HepG2 (cell line): ENCODE measurements at regions not wholly inside any gene's neighbourhood (a gene's known extent, or its start where the extent isn't known, plus 50 kb on each side); places are given as distances from the start of the nearest gene placed in this dataset.

Source experiments
- ATAC-seq: fragments of 200-7000 bp; cut with Tn5 transposase; 3 replicates; pipeline ENCODE4 v1.9.1; 2020; ENCODE audit warnings: mild to moderate bottlenecking, moderate library complexity
- BruUV-seq: library from RNA; stranded (reverse); fragments of 400-500 nt; replicated peaks from 2 replicates; lab custom pipeline; 2021; lab: Mats Ljungman, UMichigan
- CTCF ChIA-PET: fragments of 300-600 bp; formaldehyde crosslinking; extraction: SDS; loops from one replicate; lab custom pipeline; 2021; ENCODE audit warnings: low total read pairs, inconsistent platforms, low intra/inter-chr PET ratio; lab: Yijun Ruan, JAX
- POLR2A ChIA-PET: fragments of 350-600 bp; sonication (Branson Sonifier 250); formaldehyde crosslinking; loops from one replicate; lab custom pipeline; 2020; ENCODE audit warnings: antibody characterized with exemption, inconsistent platforms; lab: Yijun Ruan, JAX
- DNase-seq: peaks from one replicate; pipeline ENCODE4 v3.0.0-alpha.2; 2015; ENCODE audit warnings: low spot score
- FAIRE-seq: peaks from 3 replicates; lab custom pipeline; 2011; peaks lifted over from hg19 to GRCh38; lab: Jason Lieb, UNC
- H2AFZ ChIP-seq: one replicate; pipeline ENCODE4 v1.6.1; 2011; ENCODE audit warnings: low read length, inconsistent platforms
- H3K27ac ChIP-seq: fragments of 300-600 bp; 3 replicates; pipeline ENCODE4 v1.8.0; 2011; ENCODE audit warnings: mixed run types, mild to moderate bottlenecking, mixed read lengths, low read length, inconsistent platforms; ENCODE audit not compliant: insufficient read depth; ENCODE audit errors: extremely low read length
- H3K27me3 ChIP-seq, 2 experiments: fragments of 200-600 bp in 1 of 2; 2 replicates in 1 of 2; 3 replicates in 1 of 2; pipeline versions ENCODE4 v1.6.0 to v1.8.0; 2011; ENCODE audit warnings: low read length in 2 of 2, mild to moderate bottlenecking in 2 of 2, moderate library complexity in 2 of 2, inconsistent platforms in 1 of 2; ENCODE audit not compliant: insufficient read depth in 2 of 2, control insufficient read depth in 1 of 2
- H3K36me3 ChIP-seq, 2 experiments: fragments of 200-600 bp in 1 of 2; replicated peaks in 1 of 2; 2 replicates in 1 of 2; 3 replicates in 1 of 2; pipeline versions ENCODE4 v1.5.1 to v1.8.0; 2011; ENCODE audit warnings: low read length in 2 of 2, inconsistent platforms in 1 of 2; ENCODE audit not compliant: insufficient read depth in 2 of 2, control insufficient read depth in 1 of 2
- H3K4me1 ChIP-seq: 2 replicates; pipeline ENCODE4 v1.5.1; 2012; ENCODE audit warnings: low read length, inconsistent platforms; ENCODE audit not compliant: insufficient read depth
- H3K4me2 ChIP-seq: 2 replicates; pipeline ENCODE4 v1.6.0; 2011; ENCODE audit warnings: low read depth, low read length, inconsistent platforms
- H3K4me3 ChIP-seq, 3 experiments: fragments of 200-600 bp in 1 of 3; sonication (generic), shearing (Covaris generic) in 1 of 3; replicated peaks in 1 of 3; 2 replicates each; pipeline ENCODE4 v1.5.1; 2011 to 2016; ENCODE audit warnings: low read length in 3 of 3, inconsistent platforms in 2 of 3, low read depth in 2 of 3, mild to moderate bottlenecking in 2 of 3, control low read depth in 1 of 3, mixed read lengths in 1 of 3; ENCODE audit not compliant: insufficient read depth in 1 of 3
- H3K79me2 ChIP-seq: one replicate; pipeline ENCODE4 v1.6.1; 2011; ENCODE audit warnings: low read length, inconsistent platforms; ENCODE audit not compliant: insufficient read depth
- H3K9ac ChIP-seq: 2 replicates; pipeline ENCODE4 v1.6.0; 2011; ENCODE audit warnings: mild to moderate bottlenecking, low read depth, low read length, inconsistent platforms; ENCODE audit not compliant: insufficient read depth
- H3K9me3 ChIP-seq: 2 replicates; pipeline ENCODE4 v1.5.1; 2012; ENCODE audit warnings: mild to moderate bottlenecking, low read length
- H4K20me1 ChIP-seq: 2 replicates; pipeline ENCODE4 v1.6.0; 2011; ENCODE audit warnings: inconsistent platforms, mild to moderate bottlenecking, low read length, moderate library complexity; ENCODE audit not compliant: insufficient read depth
- AHDC1 ChIP-seq: sonication (generic); formaldehyde crosslinking; IDR thresholded peaks from 2 replicates; pipeline ENCODE4 v1.5.1; 2020; ENCODE audit warnings: mild to moderate bottlenecking, missing genetic modification reagents, borderline replicate concordance
- ARID5B ChIP-seq: IDR thresholded peaks from 2 replicates; pipeline ENCODE4 v1.4.0; 2020; ENCODE audit warnings: mild to moderate bottlenecking, missing genetic modification reagents
- CC2D1A ChIP-seq: sonication (generic); formaldehyde crosslinking; IDR thresholded peaks from 2 replicates; pipeline ENCODE4 v1.8.1; 2023; ENCODE audit warnings: mild to moderate bottlenecking, missing genetic modification reagents
- HNF1B ChIP-seq: sonication (generic); formaldehyde crosslinking; IDR thresholded peaks from 2 replicates; pipeline ENCODE4 v1.5.1; 2020; ENCODE audit warnings: mild to moderate bottlenecking, moderate library complexity, missing genetic modification reagents
- KAT2B ChIP-seq: fragments of 150-350 bp; IDR thresholded peaks from 2 replicates; pipeline ENCODE4 v1.6.1; 2014; ENCODE audit warnings: low read depth, low read length, borderline replicate concordance
- KLF12 ChIP-seq: sonication (generic); formaldehyde crosslinking; IDR thresholded peaks from 2 replicates; pipeline ENCODE4 v1.4.0; 2020; ENCODE audit warnings: missing genetic modification reagents, borderline replicate concordance
- MAF1 ChIP-seq: sonication (generic); formaldehyde crosslinking; IDR thresholded peaks from 2 replicates; pipeline ENCODE4 v1.5.0; 2020; ENCODE audit warnings: missing genetic modification reagents, borderline replicate concordance
- RXRA ChIP-seq: sonication (generic); formaldehyde crosslinking; IDR thresholded peaks from 2 replicates; pipeline ENCODE4 v1.5.1; 2020; ENCODE audit warnings: missing genetic modification reagents
- WIZ ChIP-seq: sonication (generic); formaldehyde crosslinking; IDR thresholded peaks from 2 replicates; pipeline ENCODE4 v1.5.1; 2020; ENCODE audit warnings: mild to moderate bottlenecking, missing genetic modification reagents
- ZNF12 ChIP-seq: sonication (generic); formaldehyde crosslinking; IDR thresholded peaks from 2 replicates; pipeline ENCODE4 v1.5.0; 2020; ENCODE audit warnings: missing genetic modification reagents
- ZNF124 ChIP-seq: sonication (generic); formaldehyde crosslinking; IDR thresholded peaks from 2 replicates; pipeline ENCODE4 v1.4.0; 2020; ENCODE audit warnings: missing genetic modification reagents
- ZNF232 ChIP-seq: sonication (generic); formaldehyde crosslinking; IDR thresholded peaks from 2 replicates; pipeline ENCODE4 v1.4.0; 2020; ENCODE audit warnings: missing genetic modification reagents, borderline replicate concordance
- ZNF501 ChIP-seq: sonication (generic); formaldehyde crosslinking; IDR thresholded peaks from 2 replicates; pipeline ENCODE4 v1.5.1; 2020; ENCODE audit warnings: mild to moderate bottlenecking, moderate library complexity, missing genetic modification reagents
- ZNF564 ChIP-seq: sonication (generic); formaldehyde crosslinking; IDR thresholded peaks from 2 replicates; pipeline ENCODE4 v1.8.1; 2023; ENCODE audit warnings: mild to moderate bottlenecking, missing genetic modification reagents
- ZNF788 ChIP-seq: sonication (generic); formaldehyde crosslinking; IDR thresholded peaks from 2 replicates; pipeline ENCODE4 v1.5.0; 2020; ENCODE audit warnings: mild to moderate bottlenecking, missing genetic modification reagents, borderline replicate concordance
- WGBS: methylation state at CpG from one replicate; pipeline ENCODE4 v1.1.6; 2017; ENCODE audit warnings: low lambda C conversion rate; 5-methylcytosine and 5-hydroxymethylcytosine counted together
- in situ Hi-C: cut with HindIII; loops from 2 replicates; pipeline ENCODE4 v1.10.0; 2017; ENCODE audit warnings: low pct_unique_long_range_greater_than_20kb; ENCODE audit not compliant: extremely low pct_ligation_motif_present
- intact Hi-C: fragments of 100-400 bp; cut with micrococcal nuclease; formaldehyde crosslinking; loops from one replicate; pipeline ENCODE4 v1.10.0; 2022; ENCODE audit not compliant: unreplicated experiment

- BruUV-seq = no TSS peak
- H3K4me2 ChIP-seq = no peak overlapping the region
- no peak for DNase-seq
- H2AFZ ChIP-seq = no peak overlapping the region
- POLR2A ChIA-PET = no interaction called here
- peaks cover 0 to 23% of the 10 kb centered on the region in 2 experiments; a peak in 3 of 5 replicates for H3K27me3 ChIP-seq
- H3K9ac ChIP-seq = no peak overlapping the region
- no peaks in the 10 kb centered on the region for H4K20me1 ChIP-seq
- CTCF ChIA-PET = no interaction called here
- H3K4me1 ChIP-seq = peaks cover 4% of the 10 kb centered on the region; the same call in 1 of the 2 replicates
- intact Hi-C loops (no loop called here), in situ Hi-C loops (no loop called here)
- TF ChIP-seq ZNF501 (CRISPR knock-in tag) = no peak
- TF ChIP-seq ZNF232 = no peak
- no peak for TF ChIP-seq ARID5B (CRISPR knock-in tag)
- no peak for TF ChIP-seq RXRA (CRISPR knock-in tag)
- no peak for TF ChIP-seq AHDC1
- no peak for TF ChIP-seq KAT2B
- TF ChIP-seq KLF12 = no peak
- no peak for TF ChIP-seq WIZ (CRISPR knock-in tag)
- TF ChIP-seq CC2D1A (CRISPR knock-in tag) = no peak
- TF ChIP-seq ZNF788 (CRISPR knock-in tag) = no peak
- no peak for TF ChIP-seq HNF1B (CRISPR knock-in tag)
- TF ChIP-seq ZNF124 (CRISPR knock-in tag) = no peak
- no peak for TF ChIP-seq MAF1 (CRISPR knock-in tag)
- TF ChIP-seq ZNF564 (CRISPR knock-in tag) = no peak
- TF ChIP-seq ZNF12 (CRISPR knock-in tag) = no peak
- H3K36me3 ChIP-seq = no peaks in the 10 kb centered on the region
- H3K9me3 ChIP-seq = no peaks in the 10 kb centered on the region
- no peak overlapping the region for H3K4me3 ChIP-seq
- no peaks in the 10 kb centered on the region for H3K79me2 ChIP-seq
- 17% methylated on average over 4 of the region's 4 CpGs for WGBS
- ATAC-seq = no peak
- H3K27ac ChIP-seq = no peak overlapping the region
- no peak for FAIRE-seq
Observed at GRCh38 chr2:235295831-235296230, 198.0 kb upstream of the AGAP1 start.
